Body of pancreas (tissue), 4 donors: ENCODE measurements at regions not wholly inside any gene's neighbourhood (a gene's known extent, or its start where the extent isn't known, plus 50 kb on each side); places are given as distances from the start of the nearest gene placed in this dataset.
"Not testable (repeated sequence)": the region's sequence is repeated elsewhere in the genome, so short reads cannot be mapped to it uniquely, and the experiment has no call there.

Experiments
- CTCF ChIP-seq, 7 experiments: fragments of 450-650 bp in 4 of 7; fragments of 200-600 bp in 3 of 7; sonication (generic) in 3 of 7; IDR thresholded peaks; one replicate each; pipeline ENCODE4 v1.5.1; 2016 to 2019; ENCODE audit warnings: antibody characterized with exemption in 7 of 7
- POLR2A ChIP-seq, 3 donors: fragments of 450-650 bp; IDR thresholded peaks; one replicate each; pipeline ENCODE4 v1.6.1; 2016; ENCODE audit warnings: antibody characterized with exemption in 3 of 3, mild to moderate bottlenecking in 2 of 3

- not testable (repeated sequence) for TF ChIP-seq CTCF, POLR2A (IDR thresholded peaks at IDR 0.05)
Observed at GRCh38 chr11:49395789-49396188, 187.4 kb upstream of the FOLH1 start.
